ENCODE measurements at regions not wholly inside any gene's neighbourhood (a gene's known extent, or its start where the extent isn't known, plus 50 kb on each side); places are given as distances from the start of the nearest gene placed in this dataset.
A peak's percentile ranks its signal among the peaks of the same experiment; 100 is the strongest.
"Not testable (repeated sequence)": the region's sequence is repeated elsewhere in the genome, so short reads cannot be mapped to it uniquely, and the experiment has no call there.

DNA sequence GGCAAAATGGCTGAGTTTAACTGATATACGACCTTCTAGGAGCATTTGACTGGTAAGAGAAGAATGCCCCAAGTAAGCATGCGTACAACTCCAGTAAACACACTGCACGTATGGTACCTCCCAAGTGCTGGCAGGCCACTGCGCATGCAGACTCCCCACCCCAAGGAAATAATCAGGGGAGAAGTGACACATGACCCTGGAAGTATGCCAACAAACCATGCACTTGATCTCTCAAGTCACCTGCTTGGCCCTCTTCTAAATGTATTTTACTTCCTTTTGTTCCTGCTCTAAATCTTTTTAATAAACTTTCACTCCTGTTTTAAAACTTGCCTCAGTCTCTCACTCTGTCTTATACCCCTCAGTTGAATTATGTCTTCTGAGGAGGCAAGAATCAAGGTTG lies 129.8 kb upstream of the COL5A2 start:
- Histone ChIP-seq H3K4me1 (ENCODE audit: control insufficient read depth, insufficient read depth, low read length, unreplicated experiment) (peaks cover 7% of the 10 kb centered on the region), H2AFZ (ENCODE audit: low read length, unreplicated experiment) (no peak overlapping the region), H3K4me3 (ENCODE audit: low read depth, low read length) (no peak overlapping the region)

DNA sequence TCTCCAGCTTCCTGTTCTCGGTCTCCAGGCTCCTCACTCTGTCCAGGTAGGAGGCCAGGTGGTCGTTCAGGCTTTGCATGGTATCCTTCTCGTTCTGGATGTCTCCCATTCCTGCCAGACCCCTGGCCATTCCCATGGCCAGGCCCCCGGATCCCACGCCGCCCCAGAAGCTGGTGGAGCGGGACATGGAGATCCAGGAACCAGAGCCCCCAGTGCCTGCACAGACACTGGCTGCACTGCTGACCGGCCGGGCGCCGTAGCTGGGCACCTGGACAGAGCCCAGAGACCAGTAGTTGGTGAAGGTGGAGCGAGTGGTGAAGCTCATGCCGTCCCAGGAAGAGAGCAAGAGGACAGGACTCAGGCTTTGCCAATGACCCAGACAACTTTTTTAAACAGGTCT lies 129.1 kb upstream of the WDR75 start:
- H3K27me3 ChIP-seq (ENCODE audit: insufficient read depth, low read length), result no peaks in the 10 kb centered on the region

More for the DNA sequence above, 129.8 kb upstream of the COL5A2 start:
- Histone ChIP-seq H3K27ac (ENCODE audit: low read depth, low read length) (no peak overlapping the region), H3K27me3 (ENCODE audit: insufficient read depth, low read length) (no peaks in the 10 kb centered on the region), H3K36me3 (ENCODE audit: insufficient read depth, low read length) (no peaks in the 10 kb centered on the region), H3K79me2 (ENCODE audit: control insufficient read depth, insufficient read depth, low read length, unreplicated experiment) (no peaks in the 10 kb centered on the region)

DNA sequence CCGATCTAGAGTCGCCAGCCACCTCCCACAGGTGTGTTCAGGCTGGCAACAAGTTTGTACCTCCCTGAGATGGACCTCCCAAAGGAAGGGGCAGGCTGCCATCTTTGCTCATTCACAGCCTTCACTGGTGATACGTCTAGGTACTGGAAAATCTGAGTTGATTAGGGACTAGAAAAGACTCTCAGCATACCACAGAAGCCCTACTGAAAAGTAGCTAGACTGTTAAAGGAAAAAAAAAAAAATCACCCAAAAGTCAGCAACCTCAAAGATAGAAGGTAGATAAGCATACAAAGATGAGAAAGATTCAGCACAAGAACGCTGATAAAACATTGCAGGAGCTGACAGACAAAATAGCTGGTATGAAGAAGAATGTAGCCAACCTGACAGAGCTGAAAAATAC lies 128.6 kb upstream of the WDR75 start:
- H3K79me2 ChIP-seq (ENCODE audit: control insufficient read depth, insufficient read depth, low read length, unreplicated experiment), result no peaks in the 10 kb centered on the region
- no peak overlapping the region for H3K4me3 ChIP-seq (ENCODE audit: low read depth, low read length)
- no peaks in the 10 kb centered on the region for H3K27me3 ChIP-seq (ENCODE audit: insufficient read depth, low read length)
- no peaks in the 10 kb centered on the region for H3K36me3 ChIP-seq (ENCODE audit: insufficient read depth, low read length)
- H3K27ac ChIP-seq (ENCODE audit: low read depth, low read length), result no peak overlapping the region
- no peaks in the 10 kb centered on the region for H3K4me1 ChIP-seq (ENCODE audit: control insufficient read depth, insufficient read depth, low read length, unreplicated experiment)
- H2AFZ ChIP-seq (ENCODE audit: low read length, unreplicated experiment), result no peak overlapping the region

More for the DNA sequence above, 129.1 kb upstream of the WDR75 start:
- Histone ChIP-seq H3K79me2 (ENCODE audit: control insufficient read depth, insufficient read depth, low read length, unreplicated experiment) (no peaks in the 10 kb centered on the region), H3K27ac (ENCODE audit: low read depth, low read length) (no peak overlapping the region), H2AFZ (ENCODE audit: low read length, unreplicated experiment) (no peak overlapping the region), H3K4me3 (ENCODE audit: low read depth, low read length) (no peak overlapping the region), H3K4me1 (ENCODE audit: control insufficient read depth, insufficient read depth, low read length, unreplicated experiment) (no peaks in the 10 kb centered on the region), H3K36me3 (ENCODE audit: insufficient read depth, low read length) (no peaks in the 10 kb centered on the region)

DNA sequence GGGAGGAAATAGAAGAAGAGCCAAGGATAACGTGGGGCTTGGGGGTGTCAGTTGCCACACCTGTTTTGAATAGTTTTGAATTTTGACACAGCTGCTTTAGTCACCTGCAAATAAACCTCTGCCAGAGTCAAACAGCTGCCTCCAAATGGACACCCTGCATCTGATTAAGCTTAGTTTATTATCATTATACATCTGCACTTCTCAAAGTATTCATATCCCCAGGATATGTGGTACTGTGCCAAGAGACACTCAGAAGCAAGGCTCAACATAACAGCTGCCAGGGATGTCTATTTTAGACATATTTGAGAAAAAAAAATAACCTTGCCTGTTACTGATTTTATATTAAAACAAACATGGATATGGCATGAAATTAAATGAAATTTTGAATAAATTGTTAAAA lies 122.5 kb upstream of the WDR75 start:
- H3K4me1 ChIP-seq (ENCODE audit: control insufficient read depth, insufficient read depth, low read length, unreplicated experiment), result no peaks in the 10 kb centered on the region
- H3K27ac ChIP-seq (ENCODE audit: low read depth, low read length), result no peak overlapping the region
- H3K36me3 ChIP-seq (ENCODE audit: insufficient read depth, low read length), result no peaks in the 10 kb centered on the region
- no peaks in the 10 kb centered on the region for H3K79me2 ChIP-seq (ENCODE audit: control insufficient read depth, insufficient read depth, low read length, unreplicated experiment)
- no peaks in the 10 kb centered on the region for H3K27me3 ChIP-seq (ENCODE audit: insufficient read depth, low read length)
- H2AFZ ChIP-seq (ENCODE audit: low read length, unreplicated experiment), result no peak overlapping the region
- H3K4me3 ChIP-seq (ENCODE audit: low read depth, low read length), result no peak overlapping the region

DNA sequence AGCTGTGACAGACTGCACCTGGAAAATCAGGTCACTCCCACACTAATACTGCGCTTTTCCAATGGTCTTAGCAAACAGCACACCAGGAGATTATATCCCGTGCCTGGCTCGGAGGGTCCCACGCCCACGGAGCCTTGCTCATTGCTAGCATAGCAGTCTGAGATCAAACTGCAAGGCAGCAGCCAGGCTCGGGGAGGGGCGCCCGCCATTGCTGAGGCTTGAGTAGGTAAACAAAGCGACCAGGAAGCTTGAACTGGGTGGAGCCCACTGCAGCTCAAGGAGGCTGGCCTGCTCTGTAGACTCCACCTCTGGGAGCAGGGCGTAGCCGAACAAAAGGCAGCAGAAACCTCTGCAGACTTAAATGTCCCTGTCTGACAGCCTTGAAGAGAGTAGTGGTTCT lies 121.8 kb upstream of the WDR75 start:
- H3K27me3 ChIP-seq (ENCODE audit: insufficient read depth, low read length); H3K79me2 ChIP-seq (ENCODE audit: control insufficient read depth, insufficient read depth, low read length, unreplicated experiment); H3K27ac ChIP-seq (ENCODE audit: low read depth, low read length); H3K4me3 ChIP-seq (ENCODE audit: low read depth, low read length); H3K36me3 ChIP-seq (ENCODE audit: insufficient read depth, low read length); H3K4me1 ChIP-seq (ENCODE audit: control insufficient read depth, insufficient read depth, low read length, unreplicated experiment); H2AFZ ChIP-seq (ENCODE audit: low read length, unreplicated experiment): not testable (repeated sequence)

DNA sequence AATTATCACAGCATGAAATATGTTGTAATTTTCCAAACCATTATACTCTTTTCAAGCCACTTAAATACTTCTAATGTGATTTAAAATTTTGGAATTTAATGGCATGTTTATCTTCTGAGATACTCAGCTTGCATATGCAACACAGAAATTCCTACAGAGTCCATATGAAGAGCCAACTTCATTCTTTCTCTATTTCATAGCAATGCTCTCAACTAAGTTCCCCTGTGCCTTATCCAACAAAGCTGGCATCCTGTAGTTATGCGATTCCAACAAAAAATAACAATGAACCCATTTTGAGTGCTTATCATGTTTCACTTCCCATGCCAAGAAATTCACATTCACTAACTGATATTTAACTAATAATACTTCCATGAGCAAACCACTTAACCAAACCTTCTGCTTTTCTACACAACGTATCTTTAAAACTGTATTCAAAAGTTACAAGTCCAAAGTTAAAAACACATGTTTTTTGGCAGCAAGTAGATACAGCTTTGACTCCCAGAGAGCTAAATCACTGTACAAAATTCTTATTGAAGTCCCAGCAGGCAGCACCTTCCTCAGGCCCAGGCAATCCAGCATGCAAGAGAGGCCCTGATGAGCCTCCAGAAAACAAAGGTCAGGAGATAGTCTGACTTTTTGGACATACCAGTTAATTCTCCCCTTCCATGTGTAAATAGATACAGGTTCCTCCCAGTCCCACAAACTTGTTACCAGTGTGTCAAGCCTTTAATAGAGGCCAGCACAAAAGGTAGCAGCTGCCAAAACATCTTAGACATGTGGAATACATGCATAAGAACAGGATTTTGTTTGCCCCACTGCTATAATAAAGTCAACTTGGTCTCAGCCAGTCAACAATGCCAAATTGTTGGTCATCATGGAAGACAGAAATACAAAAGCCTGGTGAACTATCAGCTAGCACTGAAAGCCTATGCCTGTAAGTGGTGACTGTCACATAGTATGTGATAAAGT lies 113.1 kb upstream of the WDR75 start:
- Histone ChIP-seq H3K79me2 (ENCODE audit: control insufficient read depth, insufficient read depth, low read length, unreplicated experiment) (no peaks in the 10 kb centered on the region), H2AFZ (ENCODE audit: low read length, unreplicated experiment) (peak overlapping the region; percentile 58), H3K4me3 (ENCODE audit: low read depth, low read length) (peak overlapping the region; percentile 16; the same call in 1 of the 2 replicates), H3K4me1 (ENCODE audit: control insufficient read depth, insufficient read depth, low read length, unreplicated experiment) (peaks cover 22% of the 10 kb centered on the region), H3K27me3 (ENCODE audit: insufficient read depth, low read length) (no peaks in the 10 kb centered on the region), H3K27ac (ENCODE audit: low read depth, low read length) (peak overlapping the region; percentile 50), H3K36me3 (ENCODE audit: insufficient read depth, low read length) (no peaks in the 10 kb centered on the region)

DNA sequence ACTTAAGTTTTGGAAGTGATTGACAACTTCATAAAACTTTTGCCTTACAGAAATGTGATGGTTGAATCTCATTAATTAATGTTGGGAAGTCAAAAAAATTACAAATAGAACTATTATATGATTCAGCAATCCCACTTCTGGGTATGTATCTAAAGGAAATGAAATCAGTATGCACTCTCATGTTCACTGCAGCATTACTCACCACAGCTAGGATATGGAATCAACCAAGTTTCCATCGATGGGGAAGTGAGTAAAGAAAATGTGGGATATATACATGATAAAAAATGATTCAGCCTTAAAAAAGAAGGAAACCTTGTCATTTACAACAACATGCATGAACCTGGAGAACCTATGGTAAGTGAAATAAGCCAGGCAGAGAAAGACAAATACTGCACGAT lies 112.4 kb upstream of the WDR75 start:
- no peaks in the 10 kb centered on the region for H3K36me3 ChIP-seq (ENCODE audit: insufficient read depth, low read length)
- no peaks in the 10 kb centered on the region for H3K27me3 ChIP-seq (ENCODE audit: insufficient read depth, low read length)
- H2AFZ ChIP-seq (ENCODE audit: low read length, unreplicated experiment), result peak overlapping the region; percentile 58
- peaks cover 26% of the 10 kb centered on the region for H3K4me1 ChIP-seq (ENCODE audit: control insufficient read depth, insufficient read depth, low read length, unreplicated experiment)
- no peak overlapping the region for H3K4me3 ChIP-seq (ENCODE audit: low read depth, low read length)
- H3K79me2 ChIP-seq (ENCODE audit: control insufficient read depth, insufficient read depth, low read length, unreplicated experiment), result no peaks in the 10 kb centered on the region
- peak overlapping the region; percentile 50 for H3K27ac ChIP-seq (ENCODE audit: low read depth, low read length)

DNA sequence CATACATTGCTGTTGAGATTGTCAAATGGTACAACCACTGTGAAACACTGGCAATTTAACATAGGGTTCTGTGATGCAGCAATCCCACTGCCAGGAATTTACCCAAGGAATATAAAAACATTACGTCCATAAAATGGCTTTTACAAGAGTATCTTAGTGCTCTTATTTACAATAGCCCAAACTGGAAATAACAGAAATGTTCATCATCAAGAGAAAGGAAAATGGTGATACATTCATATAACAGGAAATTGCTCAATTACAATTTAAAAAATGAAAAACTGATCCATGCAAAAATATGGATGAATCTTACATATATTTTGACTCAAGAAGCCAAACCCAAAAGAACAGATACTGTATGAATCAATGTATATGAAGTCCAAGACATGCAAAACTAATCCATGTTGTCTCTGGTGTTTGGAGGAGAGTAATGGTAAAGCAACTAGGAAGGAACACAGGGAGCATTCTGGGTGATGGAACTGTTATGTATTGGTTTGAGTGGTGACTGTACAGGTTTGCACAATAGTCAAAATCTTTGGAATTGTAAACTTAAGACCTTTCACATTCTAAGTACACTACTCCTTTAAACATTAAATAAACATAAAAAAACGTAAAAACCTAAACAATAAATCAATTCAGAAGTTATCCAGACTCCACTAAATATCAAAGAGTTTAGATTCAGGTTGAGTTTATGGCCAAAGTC lies 104.8 kb upstream of the WDR75 start:
- Histone ChIP-seq H3K4me3 (ENCODE audit: low read depth, low read length) (peak overlapping the region; percentile 19; the same call in 1 of the 2 replicates), H3K36me3 (ENCODE audit: insufficient read depth, low read length) (peaks cover 26% of the 10 kb centered on the region), H3K79me2 (ENCODE audit: control insufficient read depth, insufficient read depth, low read length, unreplicated experiment) (no peaks in the 10 kb centered on the region), H2AFZ (ENCODE audit: low read length, unreplicated experiment) (peak overlapping the region; percentile 58), H3K27ac (ENCODE audit: low read depth, low read length) (peak overlapping the region; percentile 83), H3K27me3 (ENCODE audit: insufficient read depth, low read length) (no peaks in the 10 kb centered on the region), H3K4me1 (ENCODE audit: control insufficient read depth, insufficient read depth, low read length, unreplicated experiment) (peaks cover 35% of the 10 kb centered on the region)

DNA sequence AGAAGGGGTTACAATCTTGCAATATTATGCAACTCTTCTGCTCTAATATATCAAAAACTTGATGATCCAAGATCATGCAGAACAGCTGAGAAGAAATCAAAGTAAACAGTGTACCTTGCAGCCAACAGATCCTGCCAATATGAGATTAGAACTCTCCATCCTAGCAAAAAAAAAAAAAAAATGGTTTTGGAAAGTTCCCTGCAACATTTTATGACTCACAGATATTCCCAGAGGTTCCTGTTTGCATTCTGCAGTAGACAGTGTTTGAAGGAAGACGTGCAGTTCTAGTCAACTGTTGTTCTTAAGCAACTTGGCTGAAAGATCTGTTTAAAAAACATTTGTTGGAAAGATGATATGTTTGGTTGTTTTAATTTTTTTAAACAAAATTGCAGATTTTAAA lies 103.6 kb upstream of the WDR75 start:
- H3K79me2 ChIP-seq (ENCODE audit: control insufficient read depth, insufficient read depth, low read length, unreplicated experiment), result no peaks in the 10 kb centered on the region
- peaks cover 35% of the 10 kb centered on the region for H3K4me1 ChIP-seq (ENCODE audit: control insufficient read depth, insufficient read depth, low read length, unreplicated experiment)
- H3K4me3 ChIP-seq (ENCODE audit: low read depth, low read length), result no peak overlapping the region
- no peaks in the 10 kb centered on the region for H3K27me3 ChIP-seq (ENCODE audit: insufficient read depth, low read length)
- H3K36me3 ChIP-seq (ENCODE audit: insufficient read depth, low read length), result peaks cover 28% of the 10 kb centered on the region
- peak overlapping the region; percentile 56 for H3K27ac ChIP-seq (ENCODE audit: low read depth, low read length)
- no peak overlapping the region for H2AFZ ChIP-seq (ENCODE audit: low read length, unreplicated experiment)

DNA sequence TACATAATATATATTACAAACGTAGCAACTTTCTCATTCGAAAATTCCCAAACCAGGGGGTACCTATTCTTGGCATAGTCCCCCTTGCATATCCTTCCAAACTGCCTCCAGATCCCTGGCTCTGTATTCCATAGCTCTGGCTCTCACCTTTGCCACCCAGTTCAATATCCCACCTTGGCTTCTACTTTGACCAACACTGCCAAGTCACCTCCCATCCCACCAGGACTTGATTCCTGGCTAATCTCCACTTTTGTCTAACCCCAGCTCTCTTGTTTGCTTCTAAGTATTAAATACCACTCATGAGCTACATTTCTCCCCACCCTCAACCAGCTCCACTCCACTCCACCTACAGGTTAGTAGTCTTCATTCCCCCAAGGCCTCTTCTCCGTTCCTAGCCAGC lies 103.2 kb upstream of the WDR75 start:
- H3K79me2 ChIP-seq (ENCODE audit: control insufficient read depth, insufficient read depth, low read length, unreplicated experiment), result no peaks in the 10 kb centered on the region
- H3K27ac ChIP-seq (ENCODE audit: low read depth, low read length), result peak overlapping the region; percentile 56
- no peak overlapping the region for H2AFZ ChIP-seq (ENCODE audit: low read length, unreplicated experiment)
- no peak overlapping the region for H3K4me3 ChIP-seq (ENCODE audit: low read depth, low read length)
- peaks cover 33% of the 10 kb centered on the region for H3K36me3 ChIP-seq (ENCODE audit: insufficient read depth, low read length)
- no peaks in the 10 kb centered on the region for H3K27me3 ChIP-seq (ENCODE audit: insufficient read depth, low read length)
- peaks cover 35% of the 10 kb centered on the region for H3K4me1 ChIP-seq (ENCODE audit: control insufficient read depth, insufficient read depth, low read length, unreplicated experiment)
